Mucosa of stomach (tissue), 1 donor: ENCODE measurements at regions not wholly inside any gene's neighbourhood (a gene's known extent, or its start where the extent isn't known, plus 50 kb on each side); places are given as distances from the start of the nearest gene placed in this dataset.

Source experiments
- H3K27me3 ChIP-seq: one replicate; pipeline ENCODE4 v1.7.0; 2013; ENCODE audit warnings: mild to moderate bottlenecking, low read length; ENCODE audit not compliant: control insufficient read depth, insufficient read depth
- H3K36me3 ChIP-seq: one replicate; pipeline ENCODE4 v1.7.0; 2013; ENCODE audit warnings: low read length; ENCODE audit not compliant: control insufficient read depth, insufficient read depth
- H3K4me1 ChIP-seq: one replicate; pipeline ENCODE4 v1.7.0; 2013; ENCODE audit warnings: mild to moderate bottlenecking, low read length; ENCODE audit not compliant: control insufficient read depth, insufficient read depth
- H3K4me3 ChIP-seq: one replicate; pipeline ENCODE4 v1.7.0; 2013; ENCODE audit warnings: low read length
- H3K9ac ChIP-seq: one replicate; pipeline ENCODE4 v1.7.0; 2013; ENCODE audit warnings: mild to moderate bottlenecking, low read length, moderate library complexity
- H3K9me3 ChIP-seq: one replicate; pipeline ENCODE4 v1.7.0; 2013; ENCODE audit warnings: mild to moderate bottlenecking, low read length, moderate library complexity; ENCODE audit not compliant: control insufficient read depth
- donor health status: Pancreatic carcinoma.

DNA sequence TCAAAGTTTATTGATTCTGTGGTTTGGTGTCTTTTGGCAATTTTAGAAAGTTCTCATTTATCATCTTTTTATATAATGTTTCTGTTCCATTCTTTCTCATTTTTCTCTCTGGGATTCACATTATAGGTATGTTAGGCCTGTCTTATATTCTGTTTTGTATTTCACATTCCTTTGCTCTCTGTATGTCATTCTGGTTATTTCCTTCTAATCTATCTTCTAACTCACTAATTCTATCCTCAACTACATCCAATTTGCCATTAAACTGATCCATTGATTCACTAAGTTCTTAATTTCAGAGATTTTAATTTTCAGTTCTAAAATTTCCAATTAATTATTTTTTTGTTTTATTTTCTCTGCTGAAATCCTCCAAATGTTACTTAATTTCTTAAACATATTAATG is 234.8 kb downstream of the FOXD2 start:
- Histone ChIP-seq H3K9me3 (no peaks in the 10 kb centered on the region), H3K27me3 (no peaks in the 10 kb centered on the region), H3K4me1 (no peaks in the 10 kb centered on the region), H3K9ac (no peak overlapping the region), H3K4me3 (no peak overlapping the region), H3K36me3 (no peaks in the 10 kb centered on the region)

DNA sequence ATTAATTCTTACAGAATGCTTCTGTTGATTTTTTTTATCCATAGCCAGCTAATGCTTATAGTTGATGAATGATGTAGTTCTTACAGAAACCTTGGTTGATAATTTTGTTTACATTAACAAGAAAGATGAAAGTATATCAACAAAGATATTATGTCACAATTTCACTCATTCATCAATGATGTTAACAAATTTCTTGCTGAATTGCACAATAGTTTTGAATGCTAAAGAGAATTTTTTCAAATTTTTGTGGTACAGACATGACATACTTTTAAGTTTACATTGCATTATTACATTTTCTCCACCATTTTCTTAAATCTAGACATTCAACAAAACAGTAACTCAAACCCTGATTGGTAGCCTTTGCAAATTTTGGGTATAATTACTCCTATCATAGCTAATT is 236.3 kb downstream of the FOXD2 start:
- no peaks in the 10 kb centered on the region for H3K27me3 ChIP-seq
- no peaks in the 10 kb centered on the region for H3K4me1 ChIP-seq
- H3K9me3 ChIP-seq = no peaks in the 10 kb centered on the region
- no peaks in the 10 kb centered on the region for H3K36me3 ChIP-seq
- no peak overlapping the region for H3K9ac ChIP-seq
- no peak overlapping the region for H3K4me3 ChIP-seq

DNA sequence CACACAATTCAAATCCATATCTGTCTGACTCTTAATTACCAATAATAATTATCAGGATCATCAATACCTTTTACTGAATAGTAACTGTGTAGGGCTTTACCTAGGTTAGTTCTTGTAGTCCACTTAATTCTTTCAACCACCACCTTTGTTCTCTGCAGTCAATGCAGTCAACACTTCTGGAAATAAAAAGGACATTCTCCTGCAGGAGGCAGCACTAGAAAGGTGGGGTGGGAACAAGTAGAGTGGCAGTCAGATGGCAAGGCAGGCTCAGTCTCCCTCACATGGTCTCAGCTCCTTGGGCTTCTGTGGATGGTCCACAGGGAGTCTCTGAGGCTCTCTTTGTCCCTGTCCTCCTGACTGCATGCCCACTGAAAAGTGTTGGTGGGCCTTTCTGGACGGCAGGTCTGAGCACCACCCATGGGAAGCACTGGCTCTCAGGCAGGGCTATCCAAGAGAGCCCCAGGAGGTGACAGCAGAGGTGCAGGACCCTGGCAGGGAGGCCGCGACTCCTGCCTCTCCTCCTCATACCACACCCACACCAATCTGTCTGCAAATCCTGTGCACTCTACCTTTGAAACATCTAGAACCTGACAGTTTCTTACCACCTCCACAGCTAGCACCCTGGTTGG is 237.3 kb downstream of the FOXD2 start:
- Histone ChIP-seq H3K36me3 (no peaks in the 10 kb centered on the region), H3K9me3 (no peaks in the 10 kb centered on the region), H3K27me3 (no peaks in the 10 kb centered on the region), H3K4me3 (no peak overlapping the region), H3K4me1 (no peaks in the 10 kb centered on the region), H3K9ac (no peak overlapping the region)

GRCh38 chr1:47675721-47676120 is 237.9 kb downstream of the FOXD2 start:
- H3K9me3 ChIP-seq = no peaks in the 10 kb centered on the region
- no peaks in the 10 kb centered on the region for H3K36me3 ChIP-seq
- H3K4me1 ChIP-seq = no peaks in the 10 kb centered on the region
- no peak overlapping the region for H3K9ac ChIP-seq
- H3K4me3 ChIP-seq = no peak overlapping the region
- H3K27me3 ChIP-seq = no peaks in the 10 kb centered on the region

DNA sequence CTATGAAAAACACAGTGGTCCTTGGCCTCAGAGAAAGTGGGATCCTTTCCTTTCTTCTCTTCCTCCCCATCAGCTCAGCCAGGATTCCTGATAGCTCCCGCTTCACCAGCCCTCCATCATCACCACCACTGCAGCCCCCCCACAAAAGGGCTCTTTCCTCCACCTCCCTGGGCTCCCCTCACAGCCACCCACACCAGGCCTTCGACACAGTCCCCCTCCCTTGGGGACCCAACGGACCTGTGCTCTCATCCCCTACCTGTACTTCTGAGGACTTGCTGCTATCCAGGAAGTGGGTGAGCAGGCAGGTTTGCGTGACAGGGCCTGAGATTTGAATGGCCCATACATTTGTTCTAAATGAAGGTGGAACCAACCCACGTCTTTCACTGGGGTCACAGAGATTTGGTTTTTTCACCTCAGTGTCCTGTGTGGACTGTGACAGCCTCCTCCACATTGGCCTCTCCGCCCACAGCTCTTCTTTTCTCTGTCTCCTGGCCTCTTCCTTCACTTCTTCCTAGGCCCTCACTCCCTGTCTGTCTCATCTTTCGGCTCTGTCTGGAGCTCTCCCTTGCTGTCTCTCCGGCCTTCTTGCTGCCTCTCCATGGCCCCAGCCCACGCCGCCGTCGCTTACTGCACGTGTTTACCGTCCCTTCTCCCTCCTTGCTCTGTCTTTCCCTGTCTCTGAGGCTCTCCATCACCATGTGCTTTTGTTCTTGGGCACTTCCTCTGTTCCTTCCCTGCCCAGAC is 238.6 kb downstream of the FOXD2 start:
- no peak overlapping the region for H3K4me3 ChIP-seq
- no peak overlapping the region for H3K9ac ChIP-seq
- no peaks in the 10 kb centered on the region for H3K27me3 ChIP-seq
- H3K36me3 ChIP-seq = no peaks in the 10 kb centered on the region
- H3K4me1 ChIP-seq = no peaks in the 10 kb centered on the region
- H3K9me3 ChIP-seq = no peaks in the 10 kb centered on the region

- Histone ChIP-seq H3K36me3 (no peaks in the 10 kb centered on the region), H3K4me1 (no peaks in the 10 kb centered on the region), H3K9me3 (no peaks in the 10 kb centered on the region), H3K9ac (no peak overlapping the region), H3K4me3 (no peak overlapping the region), H3K27me3 (no peaks in the 10 kb centered on the region)
Observed at GRCh38 chr1:47677241-47677940, 239.5 kb downstream of the FOXD2 start.

DNA sequence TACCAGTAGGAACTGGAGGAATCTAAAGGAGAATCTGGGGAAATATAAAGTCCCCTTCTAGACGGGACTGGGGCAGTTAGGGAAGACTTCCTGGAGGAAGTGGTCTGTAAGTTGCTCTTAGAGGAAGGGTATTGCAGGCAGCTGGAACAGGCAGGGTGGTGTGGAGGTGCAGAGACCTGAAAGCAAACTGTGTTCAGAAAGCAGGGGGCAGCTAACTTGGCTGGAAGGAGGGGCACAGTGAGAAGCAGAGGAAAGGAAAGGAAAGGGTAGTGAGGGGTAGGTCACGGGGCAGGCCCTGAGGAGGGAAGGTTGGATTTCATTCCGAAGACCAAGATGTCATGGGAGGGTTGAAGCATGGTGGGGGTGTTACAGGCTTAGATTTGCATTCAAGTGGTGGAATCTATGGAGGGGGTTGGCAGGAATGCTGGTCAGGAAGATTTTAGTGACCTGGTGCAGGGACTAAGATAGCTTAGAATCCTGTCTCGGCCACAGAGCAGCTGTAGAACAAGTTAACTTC is 240.7 kb downstream of the FOXD2 start:
- H3K36me3 ChIP-seq = no peaks in the 10 kb centered on the region
- H3K27me3 ChIP-seq = no peaks in the 10 kb centered on the region
- no peak overlapping the region for H3K4me3 ChIP-seq
- no peaks in the 10 kb centered on the region for H3K9me3 ChIP-seq
- no peak overlapping the region for H3K9ac ChIP-seq
- H3K4me1 ChIP-seq = no peaks in the 10 kb centered on the region

DNA sequence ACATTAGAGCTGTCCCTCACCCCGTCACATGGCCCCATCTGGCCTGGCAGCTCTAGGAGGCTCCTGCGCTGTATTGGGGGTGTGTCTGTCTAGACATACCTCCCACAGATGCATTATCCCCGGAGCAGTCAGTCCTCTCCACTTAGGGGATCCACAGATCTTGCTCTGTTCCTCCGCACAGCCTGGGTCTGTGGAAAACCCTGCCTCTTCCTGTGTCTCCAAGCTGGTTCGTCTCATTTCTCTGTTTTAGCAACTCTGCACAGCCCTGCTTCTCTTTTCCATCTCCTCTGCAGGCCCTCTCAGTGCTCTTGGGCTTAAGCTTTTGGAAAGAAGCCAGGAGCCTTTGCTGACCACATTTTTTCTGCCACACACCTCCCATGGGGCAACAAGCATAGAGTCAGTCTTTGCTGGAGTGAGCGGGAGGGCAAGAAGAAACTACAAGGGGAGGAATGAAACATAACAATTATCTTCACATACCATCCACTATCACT is 241.5 kb downstream of the FOXD2 start:
- H3K4me1 ChIP-seq = no peaks in the 10 kb centered on the region
- no peaks in the 10 kb centered on the region for H3K9me3 ChIP-seq

GRCh38 chr1:47679826-47680225 is 242.0 kb downstream of the FOXD2 start:
- Histone ChIP-seq H3K9me3 (no peaks in the 10 kb centered on the region), H3K36me3 (no peaks in the 10 kb centered on the region), H3K9ac (no peak overlapping the region), H3K27me3 (no peaks in the 10 kb centered on the region), H3K4me3 (no peak overlapping the region), H3K4me1 (no peaks in the 10 kb centered on the region)

More for the DNA sequence above, 241.5 kb downstream of the FOXD2 start:
- no peak overlapping the region for H3K9ac ChIP-seq
- no peak overlapping the region for H3K4me3 ChIP-seq
- no peaks in the 10 kb centered on the region for H3K27me3 ChIP-seq
- H3K36me3 ChIP-seq = no peaks in the 10 kb centered on the region

DNA sequence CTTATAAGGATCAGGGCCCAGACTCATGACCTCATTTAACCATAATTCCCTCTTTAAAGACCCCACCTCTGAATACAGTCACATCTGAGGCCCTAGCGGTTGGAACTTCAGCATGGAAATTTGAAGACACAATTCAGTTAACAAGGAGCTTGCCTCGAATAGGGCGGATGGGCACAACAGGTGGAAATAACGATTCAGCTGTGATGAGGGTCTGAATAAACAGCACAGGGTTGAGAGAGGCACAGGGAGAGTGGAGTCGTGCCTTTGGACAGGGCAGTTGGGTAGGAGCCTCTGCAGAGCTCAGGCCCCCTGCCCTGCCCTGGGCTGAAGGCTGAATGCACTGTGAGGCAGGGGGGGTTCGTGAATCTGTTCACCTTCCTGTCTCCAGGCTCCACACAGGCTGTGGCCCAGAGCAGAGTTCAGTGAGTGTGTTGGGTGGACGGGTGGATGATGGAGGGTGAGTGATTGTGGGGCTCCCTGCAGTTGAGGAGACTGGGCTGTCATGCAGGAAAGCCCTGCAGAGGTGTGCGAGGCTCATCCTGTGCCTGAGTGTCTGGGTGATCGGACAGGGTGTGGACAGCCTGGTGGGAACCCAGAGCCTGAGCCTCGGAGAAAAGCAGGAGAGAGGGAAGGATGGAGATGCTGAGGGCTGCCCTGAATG is 243.1 kb downstream of the FOXD2 start:
- H3K9me3 ChIP-seq = no peaks in the 10 kb centered on the region
- no peaks in the 10 kb centered on the region for H3K27me3 ChIP-seq
- no peak overlapping the region for H3K4me3 ChIP-seq
- H3K36me3 ChIP-seq = no peaks in the 10 kb centered on the region
- no peak overlapping the region for H3K9ac ChIP-seq
- no peaks in the 10 kb centered on the region for H3K4me1 ChIP-seq

DNA sequence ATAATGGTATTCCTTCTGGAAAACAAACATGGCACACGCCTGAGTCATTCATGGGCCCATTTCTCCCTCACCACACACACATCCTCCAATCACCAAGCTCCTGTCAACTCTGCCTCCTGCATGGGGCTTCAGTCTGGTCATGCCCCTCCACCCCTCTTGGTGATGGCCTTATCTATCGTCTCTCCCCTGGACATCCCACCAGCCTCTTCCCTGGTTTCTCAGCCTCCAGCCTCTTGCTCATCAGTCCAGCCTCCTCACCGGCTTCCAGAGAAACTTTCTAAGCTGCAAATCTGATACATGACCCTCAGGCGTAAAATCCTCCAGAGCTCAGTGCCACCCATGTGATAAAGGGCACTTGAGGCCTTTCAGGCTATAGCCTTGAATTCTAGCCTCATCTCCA is 243.9 kb downstream of the FOXD2 start:
- no peaks in the 10 kb centered on the region for H3K27me3 ChIP-seq
- no peak overlapping the region for H3K9ac ChIP-seq
- H3K4me3 ChIP-seq = no peak overlapping the region
- no peaks in the 10 kb centered on the region for H3K4me1 ChIP-seq
- H3K9me3 ChIP-seq = no peaks in the 10 kb centered on the region
- H3K36me3 ChIP-seq = no peaks in the 10 kb centered on the region

DNA sequence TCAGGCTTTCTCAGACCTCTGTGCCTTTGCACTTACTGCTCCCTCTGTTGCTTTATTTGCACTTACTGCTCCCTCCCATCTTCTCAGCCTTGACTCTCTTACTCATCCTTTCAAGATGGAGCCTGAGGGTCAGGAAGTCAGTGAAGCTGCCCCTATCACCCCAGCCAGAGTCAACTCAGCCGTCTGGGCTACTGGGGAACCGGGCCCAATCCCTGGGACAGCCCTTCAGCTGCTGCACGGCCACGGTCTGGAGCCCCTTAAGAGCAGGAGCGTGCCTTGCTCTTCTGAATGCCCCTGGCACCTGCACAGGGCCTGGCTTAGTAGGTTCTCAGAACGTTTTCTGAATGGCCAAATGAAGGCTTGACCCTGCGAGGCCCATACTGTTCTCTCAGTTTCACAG is 244.4 kb downstream of the FOXD2 start:
- H3K9ac ChIP-seq = no peak overlapping the region

More for the DNA sequence above, 244.4 kb downstream of the FOXD2 start:
- Histone ChIP-seq H3K36me3 (no peaks in the 10 kb centered on the region), H3K4me1 (no peaks in the 10 kb centered on the region), H3K27me3 (peaks cover 2% of the 10 kb centered on the region), H3K9me3 (no peaks in the 10 kb centered on the region), H3K4me3 (no peak overlapping the region)
